MCF 10A (cell line): ENCODE measurements at regions not wholly inside any gene's neighbourhood (a gene's known extent, or its start where the extent isn't known, plus 50 kb on each side); places are given as distances from the start of the nearest gene placed in this dataset.
"Not testable (repeated sequence)": the region's sequence is repeated elsewhere in the genome, so short reads cannot be mapped to it uniquely, and the experiment has no call there.

Experiments used
- BruUV-seq: library from RNA; stranded (reverse); fragments of 400-500 nt; replicated peaks from 2 replicates; lab custom pipeline; 2021; lab: Mats Ljungman, UMichigan
- CTCF ChIA-PET: fragments of 300-600 bp; sonication (Branson Sonifier 250); formaldehyde crosslinking; extraction: SDS; loops from one replicate; lab custom pipeline; 2021; ENCODE audit warnings: antibody characterized with exemption, inconsistent platforms; lab: Yijun Ruan, JAX
- POLR2A ChIA-PET: fragments of 300-600, 350-650 bp; sonication (Branson Sonifier 250); formaldehyde crosslinking; extraction: SDS; loops from one replicate; lab custom pipeline; 2020; ENCODE audit warnings: antibody characterized with exemption, inconsistent platforms; lab: Yijun Ruan, JAX
- DNase-seq: peaks from one replicate; pipeline ENCODE4 v3.0.0-alpha.2; 2018; ENCODE audit not compliant: unreplicated experiment
- H3K27ac Mint-ChIP-seq: one replicate; pipeline ENCODE4 v1.8.0; 2022; ENCODE audit warnings: mild to moderate bottlenecking, low read depth, mixed read lengths; ENCODE audit not compliant: unreplicated experiment
- H3K27me3 Mint-ChIP-seq: one replicate; pipeline ENCODE4 v1.8.0; 2022; ENCODE audit warnings: mixed read lengths; ENCODE audit not compliant: insufficient read depth, unreplicated experiment
- H3K36me3 Mint-ChIP-seq: one replicate; pipeline ENCODE4 v1.8.0; 2022; ENCODE audit warnings: mild to moderate bottlenecking, moderate library complexity, mixed read lengths; ENCODE audit not compliant: insufficient read depth, unreplicated experiment
- H3K4me1 Mint-ChIP-seq: one replicate; pipeline ENCODE4 v1.8.0; 2022; ENCODE audit warnings: mixed read lengths; ENCODE audit not compliant: insufficient read depth, unreplicated experiment
- H3K4me3 Mint-ChIP-seq: one replicate; pipeline ENCODE4 v1.8.0; 2022; ENCODE audit warnings: mild to moderate bottlenecking, moderate library complexity, mixed read lengths; ENCODE audit not compliant: unreplicated experiment
- H3K9me3 Mint-ChIP-seq: one replicate; pipeline ENCODE4 v1.8.0; 2022; ENCODE audit warnings: mixed read lengths; ENCODE audit not compliant: unreplicated experiment
- intact Hi-C: fragments of 100-400 bp; cut with micrococcal nuclease; formaldehyde crosslinking; loops from 2 replicates; pipeline ENCODE4 v1.14.1; 2022
- TF ChIP-seq, protein P1 (sequence below): fragments of 200-600 bp; IDR thresholded peaks from one replicate; pipeline ENCODE4 v1.8.0; 2022; ENCODE audit warnings: antibody characterized with exemption, mild to moderate bottlenecking; ENCODE audit not compliant: unreplicated experiment

DNA sequence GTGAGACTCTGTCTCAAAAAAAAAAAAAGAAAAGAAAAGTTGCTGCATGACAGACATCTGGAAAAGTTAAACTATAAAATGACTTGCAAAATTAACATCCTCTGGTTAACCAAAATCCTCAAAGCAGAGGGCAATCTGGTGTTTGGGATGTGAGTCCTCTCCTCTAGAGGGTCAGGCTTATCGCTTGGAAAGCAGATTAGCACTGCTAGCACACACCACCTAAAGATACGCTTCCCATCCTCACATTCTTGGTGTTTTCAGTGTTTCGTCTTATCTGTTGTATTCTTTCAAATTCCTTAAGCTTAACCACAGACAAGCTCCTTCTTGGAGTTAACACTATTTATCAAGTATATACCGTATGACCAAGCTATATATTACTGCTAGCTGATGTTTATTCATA lies 198.0 kb downstream of the SOX4 start:
- POLR2A ChIA-PET = no interaction called here
- Mint-ChIP-seq H3K4me1 (no peaks in the 10 kb centered on the region), H3K36me3 (no peaks in the 10 kb centered on the region), H3K27me3 (no peaks in the 10 kb centered on the region), H3K4me3 (no peak overlapping the region), H3K9me3 (no peaks in the 10 kb centered on the region), H3K27ac (no peak overlapping the region)
- CTCF ChIA-PET = interaction anchor here (0.7 kb wide), 1 partner anchor 63 kb away, joined by 3 read pairs; no protein-coding TSS in a partner anchor
- BruUV-seq = no TSS peak
- TF ChIP-seq, protein P1, sequence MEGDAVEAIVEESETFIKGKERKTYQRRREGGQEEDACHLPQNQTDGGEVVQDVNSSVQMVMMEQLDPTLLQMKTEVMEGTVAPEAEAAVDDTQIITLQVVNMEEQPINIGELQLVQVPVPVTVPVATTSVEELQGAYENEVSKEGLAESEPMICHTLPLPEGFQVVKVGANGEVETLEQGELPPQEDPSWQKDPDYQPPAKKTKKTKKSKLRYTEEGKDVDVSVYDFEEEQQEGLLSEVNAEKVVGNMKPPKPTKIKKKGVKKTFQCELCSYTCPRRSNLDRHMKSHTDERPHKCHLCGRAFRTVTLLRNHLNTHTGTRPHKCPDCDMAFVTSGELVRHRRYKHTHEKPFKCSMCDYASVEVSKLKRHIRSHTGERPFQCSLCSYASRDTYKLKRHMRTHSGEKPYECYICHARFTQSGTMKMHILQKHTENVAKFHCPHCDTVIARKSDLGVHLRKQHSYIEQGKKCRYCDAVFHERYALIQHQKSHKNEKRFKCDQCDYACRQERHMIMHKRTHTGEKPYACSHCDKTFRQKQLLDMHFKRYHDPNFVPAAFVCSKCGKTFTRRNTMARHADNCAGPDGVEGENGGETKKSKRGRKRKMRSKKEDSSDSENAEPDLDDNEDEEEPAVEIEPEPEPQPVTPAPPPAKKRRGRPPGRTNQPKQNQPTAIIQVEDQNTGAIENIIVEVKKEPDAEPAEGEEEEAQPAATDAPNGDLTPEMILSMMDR = no peak
- no peak for DNase-seq
- intact Hi-C loops = no loop called here

GRCh38 chr6:21792177-21792576 lies 198.6 kb downstream of the SOX4 start:
- no TSS peak for BruUV-seq
- ChIA-PET CTCF (no interaction called here), POLR2A (no interaction called here)
- H3K4me1 Mint-ChIP-seq = no peaks in the 10 kb centered on the region
- no peaks in the 10 kb centered on the region for H3K27me3 Mint-ChIP-seq
- H3K27ac Mint-ChIP-seq = no peak overlapping the region
- intact Hi-C loops = no loop called here
- no peak overlapping the region for H3K4me3 Mint-ChIP-seq
- no peaks in the 10 kb centered on the region for H3K36me3 Mint-ChIP-seq
- TF ChIP-seq, protein P1 = no peak
- no peak for DNase-seq
- H3K9me3 Mint-ChIP-seq = no peaks in the 10 kb centered on the region

- CTCF ChIA-PET, intact Hi-C loops, DNase-seq, BruUV-seq, H3K27ac Mint-ChIP-seq, H3K36me3 Mint-ChIP-seq, H3K4me1 Mint-ChIP-seq, H3K9me3 Mint-ChIP-seq, POLR2A ChIA-PET, H3K27me3 Mint-ChIP-seq, H3K4me3 Mint-ChIP-seq: not testable (repeated sequence)
Observed at GRCh38 chr6:21796979-21797378, 203.4 kb downstream of the SOX4 start.

- no peak for DNase-seq
- ChIA-PET POLR2A (interaction anchor here (0.8 kb wide), 1 partner anchor 72 kb away, joined by 3 read pairs; no protein-coding TSS in a partner anchor), CTCF (interaction anchor here (1.1 kb wide), 2 partner anchors 9 to 29 kb away, joined by 3 read pairs; no protein-coding TSS in a partner anchor)
- H3K27ac Mint-ChIP-seq = no peak overlapping the region
- no peak overlapping the region for H3K4me3 Mint-ChIP-seq
- no peaks in the 10 kb centered on the region for H3K27me3 Mint-ChIP-seq
- no peaks in the 10 kb centered on the region for H3K4me1 Mint-ChIP-seq
- TF ChIP-seq, protein P1 = no peak
- H3K36me3 Mint-ChIP-seq = no peaks in the 10 kb centered on the region
- no TSS peak for BruUV-seq
- intact Hi-C loops = no loop called here
- H3K9me3 Mint-ChIP-seq = no peaks in the 10 kb centered on the region
Observed at GRCh38 chr6:21798468-21798867, 204.9 kb downstream of the SOX4 start.
